ENCODE measurements at regions not wholly inside any gene's neighbourhood (a gene's known extent, or its start where the extent isn't known, plus 50 kb on each side); places are given as distances from the start of the nearest gene placed in this dataset.

DNA sequence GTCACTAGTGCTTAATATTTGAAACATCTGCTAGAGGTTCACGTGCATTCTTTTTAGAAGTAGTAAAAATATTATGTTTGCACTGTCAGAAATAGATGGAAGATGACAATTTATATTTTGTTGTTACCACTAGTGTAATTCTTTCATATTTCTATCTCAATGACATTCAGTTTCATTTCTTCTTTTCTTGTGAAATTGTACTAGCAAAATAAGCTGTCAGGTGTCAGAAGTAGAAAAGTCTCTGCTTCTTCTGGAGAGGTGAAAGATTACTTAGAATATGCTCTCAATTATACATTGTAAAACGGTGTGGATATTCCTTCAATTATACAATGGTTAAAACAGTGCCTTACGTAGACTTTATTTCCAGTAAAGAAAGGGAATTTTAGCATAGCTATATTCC lies 395.4 kb downstream of the CSNK1G3 start:
- no peak for DNase-seq

DNA sequence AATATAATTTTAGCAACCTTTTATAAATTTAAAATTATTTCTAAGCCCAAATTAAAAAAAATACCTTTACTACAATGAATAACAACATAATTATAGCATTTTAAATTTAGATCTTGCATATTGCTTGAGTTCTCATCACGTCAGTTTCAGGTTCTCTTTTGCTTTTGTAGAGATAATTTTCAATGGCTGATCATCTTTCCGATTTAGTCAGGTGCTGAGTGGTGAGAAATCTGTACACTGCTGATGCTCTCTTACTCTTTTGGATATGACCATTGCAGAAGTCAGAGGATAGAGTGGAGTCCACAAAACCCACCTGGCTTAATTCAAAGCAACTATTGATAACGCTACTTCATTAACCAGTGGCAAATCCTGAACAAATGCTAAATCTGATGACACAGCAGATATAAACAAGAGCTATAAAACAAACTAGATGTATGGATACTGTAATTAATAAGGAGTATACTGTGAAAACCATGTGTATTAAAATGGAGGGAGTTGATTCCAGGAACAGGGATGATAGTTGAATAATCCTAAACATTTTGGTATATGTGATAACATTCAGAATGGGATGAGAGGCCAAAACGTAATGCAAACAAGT lies 394.8 kb downstream of the CSNK1G3 start:
- DNase-seq, result no peak

DNA sequence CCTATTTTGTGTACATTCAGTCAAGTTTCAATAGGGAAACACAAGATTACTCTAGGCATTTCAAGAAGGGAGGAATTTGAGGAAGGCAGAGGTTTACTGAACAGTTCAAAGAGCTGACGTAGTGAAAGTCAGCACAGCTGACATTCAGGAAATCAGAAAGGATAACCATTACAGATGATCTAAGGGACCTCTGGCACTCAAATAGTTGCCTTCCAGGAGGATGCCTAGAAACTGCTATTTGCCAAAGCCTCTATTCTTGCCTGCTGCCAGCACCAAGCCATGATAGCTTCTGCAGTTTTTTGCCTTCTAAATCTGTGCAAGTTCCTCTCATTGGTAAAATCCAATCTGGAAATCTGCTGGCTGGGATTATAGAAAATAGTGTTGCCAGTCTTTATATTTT lies 373.1 kb downstream of the CSNK1G3 start:
- DNase-seq, result no peak

DNA sequence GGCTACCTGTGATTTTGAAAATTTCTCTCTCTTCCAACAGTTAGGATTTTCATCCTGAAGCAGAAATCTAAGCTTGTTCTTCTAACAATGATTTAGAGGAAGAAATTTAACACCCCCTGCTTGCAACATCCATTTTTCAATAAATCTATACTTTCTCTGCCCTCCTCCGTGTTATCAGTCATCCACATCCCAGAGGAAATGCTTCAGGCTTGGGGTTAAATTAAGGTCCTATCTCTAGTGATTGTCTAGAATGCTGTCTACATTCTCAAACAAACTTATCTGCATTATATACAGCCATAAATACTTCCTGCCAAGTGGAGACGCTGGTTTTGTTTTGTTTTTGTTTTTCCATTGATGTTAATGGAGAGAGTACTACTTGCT lies 371.0 kb downstream of the CSNK1G3 start:
- DNase-seq, result no peak

DNA sequence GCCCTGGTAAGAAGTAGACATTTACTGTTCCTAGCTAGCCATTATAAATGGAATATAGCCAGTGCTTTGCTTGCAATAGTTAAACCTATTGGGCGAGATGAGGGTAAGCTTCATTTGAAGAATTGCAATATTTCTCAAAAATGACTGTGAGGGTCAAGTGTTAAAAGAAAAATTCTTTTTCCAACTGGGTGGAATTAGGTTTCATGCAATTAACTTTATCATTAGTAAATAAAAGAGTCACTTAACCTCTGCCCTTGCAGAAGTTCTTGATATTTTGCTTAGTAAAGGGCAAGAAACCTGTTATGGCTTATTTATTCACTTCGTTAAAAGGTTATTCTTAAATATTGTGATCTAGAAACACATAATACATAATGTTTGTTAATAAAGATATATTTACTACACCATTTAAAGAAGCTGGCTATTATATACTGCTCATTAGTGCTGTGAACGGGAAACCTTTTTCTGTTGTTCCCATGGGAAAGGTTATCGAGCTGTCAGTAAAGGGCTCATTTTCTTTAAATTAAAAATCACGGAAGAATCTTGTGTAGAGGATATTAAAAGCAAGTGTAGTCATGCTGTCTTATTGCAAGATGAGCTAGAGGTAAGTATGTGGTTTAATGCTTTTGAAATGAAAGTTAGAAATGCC lies 370.5 kb downstream of the CSNK1G3 start:
- DNase-seq, result no peak

DNA sequence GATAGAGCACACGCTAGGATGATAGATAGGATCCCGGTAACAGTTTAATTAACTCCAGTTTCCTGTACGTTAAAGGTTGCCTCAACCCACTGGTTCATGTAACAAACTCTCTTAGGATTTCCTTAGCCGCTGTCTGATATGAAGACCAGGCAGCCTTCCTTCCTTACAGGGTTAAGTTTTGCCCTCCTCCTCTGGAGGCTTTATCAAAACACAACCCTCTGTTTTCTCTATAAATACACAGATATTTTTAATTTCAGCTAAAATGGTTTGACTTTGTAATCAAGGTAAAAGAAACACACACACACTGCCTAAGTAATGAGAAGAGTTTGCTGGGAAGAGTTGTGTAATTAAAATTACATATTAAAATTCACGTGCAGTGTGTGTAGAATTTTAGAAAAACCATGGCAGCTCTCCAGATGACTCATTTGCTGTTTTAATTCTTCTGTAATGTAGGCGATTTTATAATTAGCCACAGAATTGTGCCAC lies 369.8 kb downstream of the CSNK1G3 start:
- no peak for DNase-seq

DNA sequence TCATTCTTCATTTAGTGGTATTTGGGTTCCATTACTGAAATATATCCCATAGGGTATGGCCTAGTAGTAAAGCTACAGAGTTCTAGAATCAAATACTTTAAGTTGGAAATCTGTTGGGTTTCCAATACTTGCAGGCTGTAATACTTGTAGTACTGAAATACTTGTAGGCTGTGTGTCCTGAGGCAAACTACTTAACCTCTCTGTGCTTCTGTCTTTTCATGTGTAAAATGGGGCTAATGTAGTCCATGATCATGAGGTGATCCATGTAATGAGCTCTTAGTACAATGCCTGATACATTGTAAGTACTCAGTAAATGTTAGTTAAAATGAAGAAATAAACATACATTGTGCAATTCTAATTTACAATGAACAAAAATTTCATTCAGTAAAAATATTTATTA lies 368.9 kb downstream of the CSNK1G3 start:
- DNase-seq, result no peak

DNA sequence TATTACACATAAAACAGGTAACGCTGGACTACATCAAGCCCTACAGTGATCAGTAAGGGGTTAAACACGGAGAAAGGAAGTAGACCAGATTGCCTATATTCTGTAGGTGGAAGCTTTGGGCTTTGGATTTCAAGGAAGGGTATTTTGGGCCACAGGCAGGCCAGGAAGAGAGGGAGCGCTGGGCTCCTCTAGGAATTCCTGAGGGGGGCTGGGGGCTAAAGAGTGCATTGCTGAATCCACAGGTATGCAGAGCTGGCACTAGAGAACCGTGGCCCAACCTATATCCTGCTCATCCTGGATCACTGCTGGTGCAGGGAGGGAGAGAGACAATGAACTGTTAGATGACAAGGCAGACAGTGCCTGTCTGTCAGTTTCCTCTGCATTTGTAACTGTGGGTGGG lies 367.1 kb downstream of the CSNK1G3 start:
- no peak for DNase-seq

DNA sequence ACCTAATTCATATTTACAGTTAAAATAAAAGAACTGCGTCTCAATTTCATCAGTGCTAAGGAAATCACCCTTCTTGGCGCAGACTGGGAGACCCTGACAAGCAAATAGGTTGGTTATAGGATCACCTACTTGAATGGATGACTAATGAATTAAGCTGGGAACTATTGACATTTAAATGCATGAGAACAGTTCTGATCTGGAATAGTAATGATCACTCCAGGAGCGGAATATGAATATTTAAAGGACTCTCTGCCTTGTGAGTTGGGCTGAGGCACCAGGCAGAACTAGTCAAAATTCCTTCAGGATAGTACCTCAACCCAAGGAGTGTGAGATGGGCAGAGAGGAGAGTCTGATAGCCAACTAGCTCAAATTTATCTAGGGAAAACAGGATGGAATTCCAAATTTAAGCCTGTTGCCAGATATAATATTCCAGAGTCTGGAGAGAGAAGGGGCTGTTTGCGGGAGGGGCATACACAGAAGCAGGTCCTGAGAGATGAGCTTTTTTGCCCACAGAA lies 364.4 kb downstream of the CSNK1G3 start:
- no peak for DNase-seq

DNA sequence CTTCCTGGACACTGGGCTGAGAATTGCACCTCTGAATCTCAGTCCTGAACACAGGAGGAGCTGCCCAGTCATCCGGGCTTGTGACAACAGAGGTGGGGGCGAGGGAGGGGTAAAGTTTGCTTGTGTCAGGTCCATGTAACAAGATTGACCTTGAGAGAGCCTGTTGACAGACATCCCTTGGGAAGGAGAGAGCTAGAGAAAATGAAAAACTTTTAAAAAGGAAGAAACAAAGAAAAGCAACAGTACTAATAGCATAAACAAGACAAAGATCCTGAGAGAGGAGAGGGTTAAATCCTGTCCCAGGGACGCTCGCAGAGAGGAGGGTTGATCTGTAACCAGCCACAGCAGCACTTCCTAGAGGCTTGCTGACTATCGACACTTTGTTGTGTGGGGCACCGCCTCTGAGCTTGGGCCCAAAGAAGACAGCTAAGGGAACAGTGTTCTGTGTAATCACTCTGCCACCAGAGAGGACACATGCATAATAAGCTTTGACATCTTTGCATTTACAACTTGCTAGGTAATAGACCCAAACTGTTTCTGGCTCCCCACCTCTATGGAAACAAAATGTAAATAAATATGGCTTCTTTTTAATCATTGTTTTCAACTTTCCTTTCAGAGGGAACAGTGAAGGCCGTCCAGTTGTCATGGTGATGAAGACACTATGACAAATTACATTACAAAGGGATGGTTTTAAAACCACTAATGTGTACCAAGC lies 363.7 kb downstream of the CSNK1G3 start:
- peak; percentile 30 for DNase-seq

DNA sequence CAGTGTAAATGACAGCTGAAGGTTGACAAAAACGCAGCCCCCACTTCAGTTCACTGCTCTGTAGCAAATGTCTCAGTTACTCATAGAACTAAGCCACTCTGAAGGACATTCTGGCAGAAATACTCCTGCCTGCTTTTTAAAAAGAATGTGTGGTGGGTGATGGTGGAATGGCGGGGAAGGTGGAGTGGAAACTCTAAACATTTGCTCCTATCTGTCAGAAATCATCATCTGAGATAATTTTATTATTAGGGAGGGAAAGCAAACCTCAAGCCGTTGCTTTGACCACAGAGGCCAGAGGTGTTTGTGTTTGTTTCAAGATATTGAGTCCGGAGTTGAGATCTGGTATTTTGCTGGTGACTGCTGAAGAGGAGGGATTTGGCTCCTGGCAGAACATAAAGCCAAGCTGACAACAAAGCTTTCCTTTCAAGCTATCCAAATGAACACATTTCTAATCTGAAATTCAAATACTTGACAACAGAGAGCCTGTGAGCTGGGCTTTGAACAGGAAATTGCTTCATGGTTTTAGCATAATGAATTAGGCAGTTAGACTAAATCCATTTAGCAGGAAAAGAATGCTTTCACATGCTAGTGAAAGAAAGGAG lies 362.7 kb downstream of the CSNK1G3 start:
- DNase-seq, result peak; percentile 4

DNA sequence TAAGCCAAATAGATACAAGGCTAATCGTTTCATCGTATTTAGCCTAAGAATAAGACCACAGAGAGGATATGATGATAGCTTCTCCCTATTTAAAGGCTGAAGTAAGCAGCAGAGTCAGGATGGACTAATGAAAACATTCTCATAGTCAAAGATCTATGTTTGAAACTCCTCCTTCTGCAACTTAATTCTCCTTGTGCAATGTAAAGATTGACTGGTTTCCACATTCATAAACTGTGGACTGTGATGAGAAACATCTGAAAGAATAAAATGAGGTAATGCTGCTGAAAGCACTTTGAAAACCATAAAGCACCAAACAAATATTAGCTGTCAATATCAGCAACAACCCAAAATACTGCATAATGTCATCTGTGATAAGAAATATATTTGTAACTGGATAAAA lies 361.9 kb downstream of the CSNK1G3 start:
- no peak for DNase-seq

DNA sequence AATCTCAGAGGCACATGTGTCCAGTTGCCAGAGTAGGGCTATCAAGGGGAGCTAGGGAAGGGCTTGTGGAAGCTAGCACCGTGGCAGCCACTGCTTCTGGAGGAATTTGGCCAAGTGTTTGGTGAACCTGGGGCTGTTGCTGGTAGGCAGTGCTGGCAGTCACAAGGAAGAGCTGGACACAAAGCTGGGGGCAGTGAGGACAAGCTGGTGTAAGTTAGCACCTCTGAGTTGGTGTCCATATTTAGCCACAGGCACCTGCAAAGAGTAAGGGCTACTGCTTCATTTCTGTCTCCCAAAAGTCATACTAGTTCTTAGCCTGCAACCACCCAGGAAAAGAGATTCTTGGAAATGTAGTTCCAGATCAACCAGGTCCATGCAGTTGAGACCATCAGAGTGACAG lies 359.4 kb downstream of the CSNK1G3 start:
- DNase-seq, result no peak

DNA sequence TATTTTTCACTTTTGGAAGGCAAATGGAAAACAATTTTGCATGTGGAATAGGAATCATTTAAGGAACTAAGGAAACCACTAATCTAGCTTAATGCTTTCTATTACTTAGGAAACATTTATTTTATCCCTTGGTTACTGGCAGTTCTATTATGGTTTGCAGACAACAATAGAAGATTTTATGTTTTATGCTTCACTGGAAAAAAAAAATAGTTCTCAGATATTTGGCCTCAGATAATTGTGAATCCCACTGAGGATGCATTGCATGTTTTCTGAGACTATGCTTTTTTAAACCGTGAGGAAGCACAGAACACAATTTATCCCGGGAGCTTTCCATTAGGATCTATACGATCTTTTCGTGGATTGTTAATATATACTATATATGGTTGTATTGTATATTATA lies 356.9 kb downstream of the CSNK1G3 start:
- DNase-seq, result no peak

DNA sequence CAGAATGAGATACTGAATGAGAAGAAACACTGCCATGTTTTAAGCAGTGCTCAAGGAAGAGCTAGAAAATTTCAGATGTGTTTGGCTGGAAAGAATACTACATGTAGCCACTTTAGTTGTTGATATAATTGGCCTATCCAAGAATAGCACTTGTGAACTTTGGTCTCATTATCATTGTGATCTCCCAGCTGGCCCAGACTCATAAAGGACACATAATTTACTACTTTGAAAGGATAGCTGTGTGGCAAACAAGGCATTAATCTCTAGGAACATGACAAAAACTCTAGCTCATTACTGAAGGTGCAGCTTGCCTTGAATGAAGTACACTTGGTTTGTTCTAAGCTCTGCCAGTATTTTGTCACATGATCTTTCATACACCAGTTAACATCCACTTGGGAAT lies 356.3 kb downstream of the CSNK1G3 start:
- DNase-seq, result peak; percentile 43

DNA sequence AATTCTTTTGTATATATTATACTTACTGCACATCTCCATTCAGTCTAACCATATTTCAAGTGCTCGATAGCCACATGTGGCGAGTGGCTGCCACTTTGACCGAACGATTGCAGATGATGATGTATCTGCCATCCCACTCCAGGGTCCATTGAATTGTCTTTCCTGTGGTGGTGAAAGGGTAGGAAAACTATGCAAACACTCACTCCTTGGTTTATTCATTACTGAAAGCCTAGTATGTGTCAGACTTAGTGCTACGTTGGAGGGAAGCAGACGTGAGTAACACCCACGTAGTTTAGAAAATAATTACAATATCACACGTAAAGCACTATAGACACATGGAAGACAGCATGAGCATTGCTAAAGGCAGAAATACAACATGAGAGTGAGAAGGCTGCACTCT lies 353.7 kb downstream of the CSNK1G3 start:
- DNase-seq, result no peak

DNA sequence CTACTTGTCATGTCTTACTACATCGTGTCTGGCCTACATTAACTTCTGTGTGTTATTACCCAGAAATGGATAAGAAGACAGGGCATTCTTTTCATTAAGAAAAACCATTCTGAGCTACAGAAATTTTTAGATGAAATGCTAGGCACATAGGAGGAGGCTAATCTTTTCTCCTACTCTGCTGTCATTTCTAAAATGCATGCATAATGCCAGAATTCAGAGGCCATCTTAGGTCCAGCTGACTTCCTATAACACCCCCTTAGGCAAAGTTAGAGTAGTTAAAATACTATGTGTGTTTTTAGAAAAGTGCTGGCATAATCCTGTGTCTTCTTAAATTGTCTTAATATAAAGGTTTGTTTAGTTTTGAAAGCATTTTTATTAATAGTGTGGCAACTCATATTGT lies 352.6 kb downstream of the CSNK1G3 start:
- DNase-seq, result no peak

DNA sequence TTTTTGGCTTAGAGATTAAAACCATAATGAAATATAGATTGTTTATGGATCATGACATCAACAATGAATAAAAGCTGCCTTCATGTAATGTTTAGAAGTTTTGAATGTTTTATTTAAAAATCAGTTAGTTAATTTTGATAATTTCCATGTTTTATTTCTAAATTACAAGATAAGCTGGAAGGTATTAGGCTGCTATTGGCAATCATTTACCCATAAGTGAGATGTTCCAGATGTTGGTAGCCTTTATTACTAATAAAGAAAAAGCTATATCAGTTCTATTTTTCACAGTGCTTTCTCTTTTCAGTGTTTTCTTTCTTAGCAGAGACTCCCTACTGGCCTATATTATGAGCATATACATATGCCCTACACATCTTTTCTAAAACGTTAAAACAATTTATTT lies 347.0 kb downstream of the CSNK1G3 start:
- no peak for DNase-seq

DNA sequence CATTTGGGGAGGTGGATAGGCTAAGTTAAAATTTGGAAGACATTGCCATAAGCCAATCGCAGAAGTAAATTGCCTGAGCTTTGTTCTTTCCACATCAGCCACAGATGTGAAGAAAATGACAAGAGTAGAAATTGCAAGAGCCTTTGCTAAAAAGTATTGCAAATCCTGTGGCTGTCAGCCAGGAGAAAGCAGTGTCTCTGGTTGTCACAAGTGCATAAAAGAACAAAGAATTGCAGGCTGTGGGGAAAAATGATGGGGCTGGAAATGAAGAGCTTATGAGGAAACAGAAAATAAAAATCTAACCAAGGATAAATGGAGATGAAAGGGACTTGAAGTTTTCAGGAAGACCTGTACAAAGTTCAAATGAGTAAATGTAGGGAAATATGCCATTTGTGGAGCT lies 344.8 kb downstream of the CSNK1G3 start:
- DNase-seq, result no peak

DNA sequence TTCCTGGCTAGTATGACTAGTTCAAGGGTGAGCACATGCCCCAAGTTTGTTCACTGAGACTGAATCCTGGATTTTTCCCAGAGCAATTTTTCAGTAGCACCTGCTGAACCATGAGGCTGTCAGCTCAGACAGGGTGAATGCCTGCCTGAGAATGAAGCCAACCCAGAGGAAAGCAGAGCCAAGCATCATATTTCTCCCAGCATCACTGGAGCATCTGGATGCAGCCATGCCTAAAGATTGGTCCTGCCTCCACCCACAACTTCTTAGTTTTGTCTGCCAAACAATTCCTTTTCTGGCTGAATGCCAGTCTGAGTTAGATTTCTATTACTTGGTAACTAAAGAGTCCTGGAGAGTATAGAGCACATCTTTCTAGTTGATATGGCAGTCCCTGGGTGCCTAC lies 343.6 kb downstream of the CSNK1G3 start:
- DNase-seq, result no peak

DNA sequence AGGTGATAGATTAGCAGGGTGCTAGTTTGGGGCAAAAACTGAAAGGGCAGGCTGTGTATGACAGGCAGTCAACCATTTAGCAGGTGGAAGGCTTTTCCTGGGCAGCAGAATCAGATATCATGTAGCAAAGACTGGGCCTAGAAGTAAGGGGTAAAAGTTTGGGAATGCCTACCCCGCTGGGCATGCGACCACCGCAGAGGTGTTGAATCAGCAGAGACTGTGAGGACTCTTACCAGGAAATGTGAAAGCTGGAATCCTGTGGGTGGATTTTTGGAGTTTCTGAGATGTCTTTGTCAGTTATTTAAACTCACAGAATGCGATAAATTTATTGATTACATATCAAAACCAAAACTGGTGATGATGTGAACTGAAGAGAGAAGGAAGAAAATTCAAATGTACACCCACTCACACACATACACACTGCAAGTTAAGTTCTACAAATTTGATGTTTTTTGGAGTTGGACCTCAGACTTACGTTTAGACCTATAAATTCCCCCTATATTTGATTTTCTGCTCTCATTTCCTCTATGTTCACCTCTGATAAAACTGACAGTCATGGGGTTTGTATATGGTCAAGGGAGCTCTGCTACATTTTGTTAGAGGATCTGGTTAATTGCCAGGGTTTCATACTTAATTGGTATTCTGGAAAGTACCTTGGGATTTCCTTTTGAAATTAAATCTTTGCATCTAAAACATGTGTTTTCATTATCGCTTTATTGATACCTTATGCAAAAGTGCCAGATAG lies 333.6 kb downstream of the CSNK1G3 start:
- no peak for DNase-seq

DNA sequence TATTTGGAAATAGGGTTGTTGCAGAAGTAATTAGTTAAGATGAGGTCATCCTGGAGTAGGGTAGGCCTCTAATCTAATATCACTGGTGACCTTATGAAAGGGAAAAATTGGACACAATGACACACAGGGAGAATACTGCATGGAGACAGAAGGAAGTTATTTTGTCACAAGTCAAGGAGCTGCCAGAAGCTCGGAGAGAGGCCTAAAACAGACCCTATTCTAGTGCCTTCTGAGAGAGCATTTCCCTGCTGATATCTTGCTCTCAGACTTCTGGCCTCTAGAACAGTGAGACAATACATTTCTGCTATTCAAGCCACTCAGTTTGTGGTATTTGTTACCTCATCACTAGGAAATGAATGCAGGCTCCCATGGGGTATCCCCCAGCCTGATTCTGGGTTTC lies 332.9 kb downstream of the CSNK1G3 start:
- DNase-seq, result no peak

DNA sequence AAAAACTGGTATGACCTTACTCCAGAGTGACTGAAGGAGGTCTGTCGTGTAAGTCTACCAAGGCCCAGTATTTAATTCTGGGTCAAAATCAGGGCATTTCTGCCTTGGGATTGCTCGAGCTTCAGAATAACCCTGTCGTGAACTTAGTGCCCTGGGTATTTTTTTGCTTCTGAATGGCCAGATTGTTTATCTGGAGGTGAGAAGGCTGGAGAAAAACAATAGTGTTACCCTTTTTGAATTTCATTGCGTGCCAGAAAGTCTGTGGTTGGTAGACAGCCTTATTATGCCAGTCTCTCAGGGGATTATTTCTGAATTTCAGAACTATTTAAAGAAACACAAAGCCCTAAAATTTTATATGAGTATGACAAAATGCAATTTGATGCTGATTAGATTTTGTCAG lies 323.4 kb downstream of the CSNK1G3 start:
- DNase-seq, result no peak
